DMS53 treated with DMSO at 0.1 percent for 48 hours (cell line): ENCODE measurements at regions not wholly inside any gene's neighbourhood (a gene's known extent, or its start where the extent isn't known, plus 50 kb on each side); places are given as distances from the start of the nearest gene placed in this dataset.
"Not testable (repeated sequence)": the region's sequence is repeated elsewhere in the genome, so short reads cannot be mapped to it uniquely, and the experiment has no call there.

Source experiments
- DNase-seq: peaks from one replicate; lab custom pipeline; 2025; ENCODE audit not compliant: unreplicated experiment; lab: John Stamatoyannopoulos, UW

GRCh38 chr1:192418552-192419285 is 101.9 kb downstream of the RGS21 start:
- no peak for DNase-seq

- no peak for DNase-seq
Observed at GRCh38 chr1:192430644-192431043, 113.9 kb downstream of the RGS21 start.

GRCh38 chr1:192435704-192436103 is 118.9 kb downstream of the RGS21 start:
- DNase-seq = no peak

- DNase-seq = no peak
Observed at GRCh38 chr1:192436441-192437078, 119.8 kb downstream of the RGS21 start.

GRCh38 chr1:192438737-192439136 is 121.9 kb downstream of the RGS21 start:
- DNase-seq = no peak

- peak; percentile 39 for DNase-seq
Observed at GRCh38 chr1:192439373-192440025, 122.7 kb downstream of the RGS21 start.

GRCh38 chr1:192441492-192441891 is 124.7 kb downstream of the RGS21 start:
- DNase-seq = no peak

GRCh38 chr1:192442736-192443135 is 125.9 kb downstream of the RGS21 start:
- DNase-seq = no peak

- DNase-seq = no peak
Observed at GRCh38 chr1:192443616-192444015, 126.8 kb downstream of the RGS21 start.

GRCh38 chr1:192445241-192445640 is 128.4 kb downstream of the RGS21 start:
- DNase-seq = no peak

GRCh38 chr1:192445839-192446489 is 129.2 kb downstream of the RGS21 start:
- peak; percentile 24 for DNase-seq

GRCh38 chr1:192448026-192448578 is 127.5 kb upstream of the RGS1 start:
- no peak for DNase-seq

GRCh38 chr1:192453360-192453992 is 122.1 kb upstream of the RGS1 start:
- no peak for DNase-seq

GRCh38 chr1:192459467-192459866 is 116.1 kb upstream of the RGS1 start:
- no peak for DNase-seq

- no peak for DNase-seq
Observed at GRCh38 chr1:192461684-192462083, 113.9 kb upstream of the RGS1 start.

- DNase-seq = no peak
Observed at GRCh38 chr1:192462616-192463015, 113.0 kb upstream of the RGS1 start.

- no peak for DNase-seq
Observed at GRCh38 chr1:192463661-192464060, 111.9 kb upstream of the RGS1 start.

- not testable (repeated sequence) for DNase-seq
Observed at GRCh38 chr1:192465221-192465620, 110.4 kb upstream of the RGS1 start.

GRCh38 chr1:192474080-192474683 is 101.4 kb upstream of the RGS1 start:
- DNase-seq = peak; percentile 38

- DNase-seq = no peak
Observed at GRCh38 chr1:192475329-192475728, 100.2 kb upstream of the RGS1 start.
